RPMI8226 (cell line): ENCODE measurements at regions not wholly inside any gene's neighbourhood (a gene's known extent, or its start where the extent isn't known, plus 50 kb on each side); places are given as distances from the start of the nearest gene placed in this dataset.

Experiments
- DNase-seq: peaks from one replicate; pipeline ENCODE4 v3.0.0-alpha.2; 2015

GRCh38 chr15:39330061-39330460 lies 250.8 kb upstream of the THBS1 start:
- DNase-seq = no peak

- no peak for DNase-seq
These were observed 249.3 kb upstream of the THBS1 start for GRCh38 chr15:39331584-39331983.

GRCh38 chr15:39332846-39333245 lies 248.0 kb upstream of the THBS1 start:
- DNase-seq = no peak

GRCh38 chr15:39333393-39333792 lies 247.5 kb upstream of the THBS1 start:
- no peak for DNase-seq

- no peak for DNase-seq
These were observed 247.0 kb upstream of the THBS1 start for GRCh38 chr15:39333896-39334295.

- no peak for DNase-seq
These were observed 244.0 kb upstream of the THBS1 start for GRCh38 chr15:39336926-39337325.

- no peak for DNase-seq
These were observed 242.6 kb upstream of the THBS1 start for GRCh38 chr15:39338251-39338650.

- DNase-seq = no peak
These were observed 239.8 kb upstream of the THBS1 start for GRCh38 chr15:39340903-39341645.

- no peak for DNase-seq
These were observed 236.2 kb upstream of the THBS1 start for GRCh38 chr15:39344662-39345141.

- no peak for DNase-seq
These were observed 235.7 kb upstream of the THBS1 start for GRCh38 chr15:39345176-39345575.

GRCh38 chr15:39347453-39347852 lies 233.4 kb upstream of the THBS1 start:
- DNase-seq = no peak

- no peak for DNase-seq
These were observed 230.1 kb upstream of the THBS1 start for GRCh38 chr15:39350785-39351184.

GRCh38 chr15:39354189-39354588 lies 226.7 kb upstream of the THBS1 start:
- no peak for DNase-seq

- DNase-seq = no peak
These were observed 223.2 kb upstream of the THBS1 start for GRCh38 chr15:39357480-39358268.

- no peak for DNase-seq
These were observed 222.3 kb upstream of the THBS1 start for GRCh38 chr15:39358441-39359041.

GRCh38 chr15:39359771-39360170 lies 221.1 kb upstream of the THBS1 start:
- no peak for DNase-seq

- no peak for DNase-seq
These were observed 220.4 kb upstream of the THBS1 start for GRCh38 chr15:39360452-39360851.

GRCh38 chr15:39361497-39361896 lies 219.4 kb upstream of the THBS1 start:
- no peak for DNase-seq

- DNase-seq = no peak
These were observed 217.9 kb upstream of the THBS1 start for GRCh38 chr15:39362821-39363561.

GRCh38 chr15:39363761-39364586 lies 216.9 kb upstream of the THBS1 start:
- no peak for DNase-seq

- no peak for DNase-seq
These were observed 216.2 kb upstream of the THBS1 start for GRCh38 chr15:39364721-39365120.

- DNase-seq = no peak
These were observed 215.7 kb upstream of the THBS1 start for GRCh38 chr15:39365161-39365560.
